HG02938 (cell line): ENCODE measurements at regions not wholly inside any gene's neighbourhood (a gene's known extent, or its start where the extent isn't known, plus 50 kb on each side); places are given as distances from the start of the nearest gene placed in this dataset.

ENCODE experiments used
- ATAC-seq: cut with Tn5 transposase; IDR thresholded peaks from one replicate; pipeline ENCODE4 v1.9.1; 2021; ENCODE audit warnings: mild to moderate bottlenecking, moderate library complexity; ENCODE audit not compliant: unreplicated experiment

GRCh38 chr3:28792604-28793003 is 444.0 kb upstream of the AZI2 start:
- no peak for ATAC-seq

- ATAC-seq, result no peak
Observed at GRCh38 chr3:28799084-28799483, 450.5 kb upstream of the AZI2 start.

GRCh38 chr3:28800203-28800602 is 451.6 kb upstream of the AZI2 start:
- ATAC-seq, result no peak

GRCh38 chr3:28808068-28808467 is 459.4 kb upstream of the AZI2 start:
- no peak for ATAC-seq

- no peak for ATAC-seq
Observed at GRCh38 chr3:28816017-28816416, 464.9 kb upstream of the RBMS3 start.

- ATAC-seq, result no peak
Observed at GRCh38 chr3:28824316-28824715, 456.6 kb upstream of the RBMS3 start.

- no peak for ATAC-seq
Observed at GRCh38 chr3:28826840-28827239, 454.0 kb upstream of the RBMS3 start.

- ATAC-seq, result no peak
Observed at GRCh38 chr3:28835249-28835648, 445.6 kb upstream of the RBMS3 start.

GRCh38 chr3:28835751-28836150 is 445.1 kb upstream of the RBMS3 start:
- no peak for ATAC-seq

- no peak for ATAC-seq
Observed at GRCh38 chr3:28836199-28836598, 444.7 kb upstream of the RBMS3 start.

GRCh38 chr3:28840976-28841376 is 439.9 kb upstream of the RBMS3 start:
- peak; percentile 85 for ATAC-seq

GRCh38 chr3:28841441-28841840 is 439.4 kb upstream of the RBMS3 start:
- ATAC-seq, result peak; percentile 27

- no peak for ATAC-seq
Observed at GRCh38 chr3:28844298-28845005, 436.4 kb upstream of the RBMS3 start.

- ATAC-seq, result no peak
Observed at GRCh38 chr3:28845006-28845324, 435.9 kb upstream of the RBMS3 start.

GRCh38 chr3:28846971-28847478 is 433.8 kb upstream of the RBMS3 start:
- ATAC-seq, result no peak

- no peak for ATAC-seq
Observed at GRCh38 chr3:28847736-28848135, 433.1 kb upstream of the RBMS3 start.

GRCh38 chr3:28850186-28850585 is 430.7 kb upstream of the RBMS3 start:
- no peak for ATAC-seq

GRCh38 chr3:28853830-28854229 is 427.0 kb upstream of the RBMS3 start:
- ATAC-seq, result no peak

- ATAC-seq, result no peak
Observed at GRCh38 chr3:28856796-28857195, 424.1 kb upstream of the RBMS3 start.

GRCh38 chr3:28859897-28860296 is 421.0 kb upstream of the RBMS3 start:
- ATAC-seq, result no peak

- ATAC-seq, result no peak
Observed at GRCh38 chr3:28860307-28860706, 420.6 kb upstream of the RBMS3 start.

GRCh38 chr3:28863186-28863585 is 417.7 kb upstream of the RBMS3 start:
- no peak for ATAC-seq

GRCh38 chr3:28867836-28868235 is 413.0 kb upstream of the RBMS3 start:
- ATAC-seq, result no peak
